ENCODE measurements at regions not wholly inside any gene's neighbourhood (a gene's known extent, or its start where the extent isn't known, plus 50 kb on each side); places are given as distances from the start of the nearest gene placed in this dataset.

GRCh38 chr14:48615618-48616017 is 940.2 kb upstream of the MDGA2 start:
- TF ChIP-seq CTCF (IDR thresholded peaks at IDR 0.05) (no peak), EZH2 (IDR thresholded peaks at IDR 0.05; ENCODE audit: borderline replicate concordance, insufficient read depth, low read depth, low read length, poor library complexity, severe bottlenecking) (no peak)
